Trophoblast cell (in vitro differentiated cells and primary cell): ENCODE measurements at regions not wholly inside any gene's neighbourhood (a gene's known extent, or its start where the extent isn't known, plus 50 kb on each side); places are given as distances from the start of the nearest gene placed in this dataset.

Source experiments
- DNase-seq, 2 donors: peaks; one replicate each; pipeline ENCODE4 v3.0.0-alpha.2; 2016
- H2AFZ ChIP-seq: 2 replicates; pipeline ENCODE4 v1.6.1; 2013; ENCODE audit warnings: low read length, moderate library complexity, mild to moderate bottlenecking; ENCODE audit not compliant: insufficient read depth, poor library complexity
- H2AK5ac ChIP-seq: 2 replicates; pipeline ENCODE4 v1.6.1; 2013; ENCODE audit warnings: mild to moderate bottlenecking, low read length
- H2BK120ac ChIP-seq: 2 replicates; pipeline ENCODE4 v1.6.1; 2013; ENCODE audit warnings: low read length, mild to moderate bottlenecking, moderate library complexity; ENCODE audit not compliant: insufficient read depth, poor library complexity
- H2BK12ac ChIP-seq: 2 replicates; pipeline ENCODE4 v1.6.1; 2013; ENCODE audit warnings: mild to moderate bottlenecking, low read length, moderate library complexity
- H2BK5ac ChIP-seq: 2 replicates; pipeline ENCODE4 v1.6.1; 2013; ENCODE audit warnings: low read length, low read depth, moderate library complexity, mild to moderate bottlenecking; ENCODE audit not compliant: poor library complexity
- H3K14ac ChIP-seq: 2 replicates; pipeline ENCODE4 v1.6.1; 2013; ENCODE audit warnings: mild to moderate bottlenecking, low read length
- H3K18ac ChIP-seq: 2 replicates; pipeline ENCODE4 v1.6.1; 2013; ENCODE audit warnings: mild to moderate bottlenecking, low read length
- H3K23ac ChIP-seq: 2 replicates; pipeline ENCODE4 v1.6.1; 2013; ENCODE audit warnings: low read length
- H3K27ac ChIP-seq: 2 replicates; pipeline ENCODE4 v1.5.1; 2013; ENCODE audit warnings: low read depth, mild to moderate bottlenecking, inconsistent platforms, low read length, moderate library complexity
- H3K27me3 ChIP-seq: 2 replicates; pipeline ENCODE4 v1.6.1; 2013; ENCODE audit warnings: inconsistent platforms, mild to moderate bottlenecking, low read length, moderate library complexity; ENCODE audit not compliant: insufficient read depth
- H3K36me3 ChIP-seq, 2 experiments: 1 replicate in 1 of 2; 2 replicates in 1 of 2; pipeline ENCODE4 v1.6.1; 2013; ENCODE audit warnings: low read length in 2 of 2, mild to moderate bottlenecking in 2 of 2, moderate library complexity in 1 of 2; ENCODE audit not compliant: insufficient read depth in 2 of 2, control insufficient read depth in 1 of 2
- H3K4ac ChIP-seq: 2 replicates; pipeline ENCODE4 v1.6.1; 2013; ENCODE audit warnings: low read depth, mild to moderate bottlenecking, low read length, moderate library complexity
- H3K4me1 ChIP-seq, 2 experiments: 1 replicate in 1 of 2; 2 replicates in 1 of 2; pipeline ENCODE4 v1.6.1; 2013; ENCODE audit warnings: low read length in 2 of 2, mild to moderate bottlenecking in 2 of 2, moderate library complexity in 1 of 2; ENCODE audit not compliant: insufficient read depth in 2 of 2, control insufficient read depth in 1 of 2
- H3K4me2 ChIP-seq: 2 replicates; pipeline ENCODE4 v1.6.1; 2013; ENCODE audit warnings: inconsistent platforms, mild to moderate bottlenecking, low read length, moderate library complexity
- H3K4me3 ChIP-seq: 2 replicates; pipeline ENCODE4 v1.5.1; 2013; ENCODE audit warnings: mild to moderate bottlenecking, low read depth, low read length, inconsistent platforms
- H3K79me1 ChIP-seq: one replicate; pipeline ENCODE4 v1.6.1; 2013; ENCODE audit warnings: low read length
- H3K79me2 ChIP-seq: 2 replicates; pipeline ENCODE4 v1.6.1; 2013; ENCODE audit warnings: low read length, mild to moderate bottlenecking; ENCODE audit not compliant: control insufficient read depth, insufficient read depth, poor library complexity
- H3K9ac ChIP-seq: 2 replicates; pipeline ENCODE4 v1.6.1; 2013; ENCODE audit warnings: mild to moderate bottlenecking, low read length
- H3K9me3 ChIP-seq: 2 replicates; pipeline ENCODE4 v1.6.1; 2013; ENCODE audit warnings: low read depth, mild to moderate bottlenecking, control low read depth, inconsistent platforms, low read length; ENCODE audit not compliant: insufficient read depth
- H4K12ac ChIP-seq: 2 replicates; pipeline ENCODE4 v1.6.1; 2013; ENCODE audit warnings: low read depth, mild to moderate bottlenecking, low read length, moderate library complexity
- H4K8ac ChIP-seq: 2 replicates; pipeline ENCODE4 v1.6.1; 2013; ENCODE audit warnings: low read depth, mild to moderate bottlenecking, low read length, moderate library complexity
- H4K91ac ChIP-seq: one replicate; pipeline ENCODE4 v1.6.1; 2013; ENCODE audit warnings: low read depth, mild to moderate bottlenecking, low read length, moderate library complexity
- WGBS: extraction: QIAGEN DNeasy Blood & Tissue Kit; methylation state at CpG from one replicate; pipeline ENCODE4 v1.1.7; 2013; ENCODE audit warnings: missing lambda C conversion rate; ENCODE audit not compliant: insufficient read length, insufficient coverage; ENCODE audit errors: extremely low coverage; 5-methylcytosine and 5-hydroxymethylcytosine counted together

GRCh38 chr11:114818382-114818781 is 140.1 kb downstream of the NXPE2 start:
- no peaks in the 10 kb centered on the region for H3K79me2 ChIP-seq
- H2AK5ac ChIP-seq = no peak overlapping the region
- no peak overlapping the region for H3K4me3 ChIP-seq
- H3K27ac ChIP-seq = no peak overlapping the region
- H3K18ac ChIP-seq = no peak overlapping the region
- H3K4ac ChIP-seq = no peak overlapping the region
- H3K4me1 ChIP-seq = no peaks in the 10 kb centered on the region
- H3K27me3 ChIP-seq = no peaks in the 10 kb centered on the region
- H2BK120ac ChIP-seq = no peak overlapping the region
- no peak overlapping the region for H2BK5ac ChIP-seq
- H2BK12ac ChIP-seq = no peak overlapping the region
- no peak overlapping the region for H3K4me2 ChIP-seq
- no peaks in the 10 kb centered on the region for H3K79me1 ChIP-seq
- H4K12ac ChIP-seq = no peak overlapping the region
- H3K9ac ChIP-seq = no peak overlapping the region
- no CpG with 5 or more reads among the region's 6 CpGs for WGBS
- H3K9me3 ChIP-seq = no peaks in the 10 kb centered on the region
- no peaks in the 10 kb centered on the region for H3K36me3 ChIP-seq
- H3K14ac ChIP-seq = no peak overlapping the region
- no peak overlapping the region for H4K91ac ChIP-seq
- H3K23ac ChIP-seq = no peak overlapping the region
- no peak for DNase-seq
- no peak overlapping the region for H4K8ac ChIP-seq
- no peak overlapping the region for H2AFZ ChIP-seq

DNA sequence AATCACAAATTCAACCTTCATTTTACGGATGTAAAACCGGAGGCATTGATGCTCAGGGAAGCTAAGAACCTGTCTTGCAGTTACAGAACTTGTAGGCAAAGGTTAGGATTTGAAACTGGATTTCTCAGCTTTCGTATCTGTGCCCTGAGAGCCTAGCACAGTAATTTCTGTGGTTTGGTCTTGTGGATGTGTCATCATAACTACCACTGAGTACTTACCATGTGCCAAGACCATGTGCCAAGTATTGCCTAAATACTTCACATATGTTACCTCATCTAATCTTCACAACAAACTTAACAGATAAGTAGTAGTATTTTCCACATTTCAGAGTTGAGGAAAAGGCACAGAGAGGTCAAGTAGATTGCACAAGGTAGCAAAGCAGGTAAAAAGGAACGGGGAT is 140.7 kb downstream of the NXPE2 start:
- no peak for DNase-seq
- Histone ChIP-seq H2BK5ac (no peak overlapping the region), H3K9ac (no peak overlapping the region), H3K9me3 (no peaks in the 10 kb centered on the region), H3K79me1 (no peaks in the 10 kb centered on the region), H3K4me3 (no peak overlapping the region), H3K14ac (no peak overlapping the region), H3K79me2 (no peaks in the 10 kb centered on the region), H4K91ac (no peak overlapping the region), H3K27me3 (no peaks in the 10 kb centered on the region), H4K8ac (no peak overlapping the region), H3K4me2 (no peak overlapping the region), H3K23ac (no peak overlapping the region), H3K27ac (no peak overlapping the region), H2AK5ac (no peak overlapping the region), H3K4me1 (no peaks in the 10 kb centered on the region), H2BK12ac (no peak overlapping the region), H4K12ac (no peak overlapping the region), H3K4ac (no peak overlapping the region), H3K36me3 (no peaks in the 10 kb centered on the region), H2BK120ac (no peak overlapping the region), H2AFZ (no peak overlapping the region), H3K18ac (no peak overlapping the region)
- WGBS = no CpG with 5 or more reads among the region's 4 CpGs

DNA sequence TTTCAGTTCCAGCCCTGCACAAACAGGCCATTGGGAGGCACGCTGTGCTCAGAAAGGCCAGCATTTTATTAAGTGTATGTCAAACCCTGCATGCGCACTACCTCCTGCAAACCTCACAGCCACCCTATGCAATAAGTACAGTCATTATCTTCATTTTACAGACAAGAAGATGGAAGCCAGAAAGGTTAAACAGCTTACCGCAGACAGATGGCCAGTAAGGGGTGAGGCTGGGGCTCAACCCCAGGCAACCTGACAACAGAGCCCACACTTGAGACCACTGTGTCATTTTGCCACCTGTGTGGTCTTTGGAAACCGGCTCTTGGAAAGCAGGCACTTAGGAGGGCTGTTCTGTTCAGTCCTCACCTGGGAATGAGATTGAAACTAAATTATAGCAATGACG is 142.3 kb downstream of the NXPE2 start:
- Histone ChIP-seq H2AK5ac (no peak overlapping the region), H2AFZ (no peak overlapping the region), H3K18ac (no peak overlapping the region), H3K4me2 (no peak overlapping the region), H3K36me3 (no peaks in the 10 kb centered on the region), H3K9me3 (no peaks in the 10 kb centered on the region), H3K14ac (no peak overlapping the region), H3K4ac (no peak overlapping the region), H2BK12ac (no peak overlapping the region), H4K8ac (no peak overlapping the region), H3K27me3 (no peaks in the 10 kb centered on the region), H3K27ac (no peak overlapping the region), H2BK120ac (no peak overlapping the region), H3K4me1 (no peaks in the 10 kb centered on the region), H3K9ac (no peak overlapping the region), H3K4me3 (no peak overlapping the region), H4K91ac (no peak overlapping the region), H3K79me1 (no peaks in the 10 kb centered on the region), H2BK5ac (no peak overlapping the region), H3K23ac (no peak overlapping the region), H4K12ac (no peak overlapping the region), H3K79me2 (no peaks in the 10 kb centered on the region)
- no peak for DNase-seq
- WGBS = no CpG with 5 or more reads among the region's 5 CpGs

GRCh38 chr11:114821621-114822412 is 143.5 kb downstream of the NXPE2 start:
- no peaks in the 10 kb centered on the region for H3K9me3 ChIP-seq
- H3K4me1 ChIP-seq = no peaks in the 10 kb centered on the region
- no peak overlapping the region for H3K23ac ChIP-seq
- no peak overlapping the region for H3K4me3 ChIP-seq
- H3K79me1 ChIP-seq = no peaks in the 10 kb centered on the region
- H2BK120ac ChIP-seq = no peak overlapping the region
- no peak overlapping the region for H2BK5ac ChIP-seq
- no peak overlapping the region for H3K27ac ChIP-seq
- no peak overlapping the region for H3K9ac ChIP-seq
- no peaks in the 10 kb centered on the region for H3K79me2 ChIP-seq
- H3K4me2 ChIP-seq = no peak overlapping the region
- no peak overlapping the region for H4K12ac ChIP-seq
- H2BK12ac ChIP-seq = no peak overlapping the region
- H3K27me3 ChIP-seq = no peaks in the 10 kb centered on the region
- WGBS = no CpG with 5 or more reads among the region's 11 CpGs
- H2AFZ ChIP-seq = no peak overlapping the region
- no peak overlapping the region for H4K8ac ChIP-seq
- H3K18ac ChIP-seq = no peak overlapping the region
- H3K14ac ChIP-seq = no peak overlapping the region
- H3K4ac ChIP-seq = no peak overlapping the region
- H3K36me3 ChIP-seq = no peaks in the 10 kb centered on the region
- H2AK5ac ChIP-seq = no peak overlapping the region
- peak in 1 of 2 donors; percentile 11 for DNase-seq
- H4K91ac ChIP-seq = no peak overlapping the region
